ENCODE measurements at regions not wholly inside any gene's neighbourhood (a gene's known extent, or its start where the extent isn't known, plus 50 kb on each side); places are given as distances from the start of the nearest gene placed in this dataset.
"Not testable (repeated sequence)": the region's sequence is repeated elsewhere in the genome, so short reads cannot be mapped to it uniquely, and the experiment has no call there.

GRCh38 chr4:119958983-119959382 is 107.7 kb downstream of the MAD2L1 start:
- Histone ChIP-seq H3K36me3 (no peaks in the 10 kb centered on the region), H3K27me3 (no peaks in the 10 kb centered on the region), H3K9me3 (no peaks in the 10 kb centered on the region), H3K4me3 (ENCODE audit: low read depth, low read length) (no peak overlapping the region), H3K4me1 (no peaks in the 10 kb centered on the region)
- no peak for DNase-seq
- TF ChIP-seq CTCF (IDR thresholded peaks at IDR 0.05; ENCODE audit: low read depth, low read length) = no peak

GRCh38 chr4:119955256-119955655 is 111.4 kb downstream of the MAD2L1 start:
- Histone ChIP-seq H3K27me3 (no peaks in the 10 kb centered on the region), H3K4me3 (ENCODE audit: low read depth, low read length) (no peak overlapping the region), H3K9me3 (no peaks in the 10 kb centered on the region), H3K4me1 (no peaks in the 10 kb centered on the region), H3K36me3 (no peaks in the 10 kb centered on the region)
- no peak for DNase-seq
- no peak for TF ChIP-seq CTCF (IDR thresholded peaks at IDR 0.05; ENCODE audit: low read depth, low read length)

- not testable (repeated sequence) for H3K4me3 ChIP-seq (ENCODE audit: low read depth, low read length); H3K9me3 ChIP-seq; H3K36me3 ChIP-seq; H3K27me3 ChIP-seq; DNase-seq; H3K4me1 ChIP-seq
Measured at GRCh38 chr4:119954487-119954886, 112.2 kb downstream of the MAD2L1 start.

- no peak for TF ChIP-seq CTCF (IDR thresholded peaks at IDR 0.05; ENCODE audit: low read depth, low read length)
- DNase-seq = no peak
- H3K4me3 ChIP-seq (ENCODE audit: low read depth, low read length) = no peak overlapping the region
Measured at GRCh38 chr4:119946359-119946758, 120.3 kb downstream of the MAD2L1 start.

GRCh38 chr4:119942806-119943205 is 123.8 kb downstream of the MAD2L1 start:
- H3K9me3 ChIP-seq = no peaks in the 10 kb centered on the region
- DNase-seq = no peak
- no peak overlapping the region for H3K4me3 ChIP-seq (ENCODE audit: low read depth, low read length)
- no peaks in the 10 kb centered on the region for H3K4me1 ChIP-seq
- no peak for TF ChIP-seq CTCF (IDR thresholded peaks at IDR 0.05; ENCODE audit: low read depth, low read length)
- H3K27me3 ChIP-seq = no peaks in the 10 kb centered on the region
- no peaks in the 10 kb centered on the region for H3K36me3 ChIP-seq

More at GRCh38 chr4:119946359-119946758, 120.3 kb downstream of the MAD2L1 start:
- H3K9me3 ChIP-seq = no peaks in the 10 kb centered on the region
- no peaks in the 10 kb centered on the region for H3K27me3 ChIP-seq
- no peaks in the 10 kb centered on the region for H3K36me3 ChIP-seq
- no peaks in the 10 kb centered on the region for H3K4me1 ChIP-seq

GRCh38 chr4:119940557-119940956 is 126.1 kb downstream of the MAD2L1 start:
- Histone ChIP-seq H3K27me3 (no peaks in the 10 kb centered on the region), H3K4me3 (ENCODE audit: low read depth, low read length) (no peak overlapping the region), H3K4me1 (no peaks in the 10 kb centered on the region), H3K9me3 (no peaks in the 10 kb centered on the region), H3K36me3 (no peaks in the 10 kb centered on the region)
- DNase-seq = no peak
- TF ChIP-seq CTCF (IDR thresholded peaks at IDR 0.05; ENCODE audit: low read depth, low read length) = no peak
